Adrenal gland (tissue), 9 donors: ENCODE measurements at regions not wholly inside any gene's neighbourhood (a gene's known extent, or its start where the extent isn't known, plus 50 kb on each side); places are given as distances from the start of the nearest gene placed in this dataset.

Experiments
- DNase-seq, 7 donors: peaks; one replicate each; pipeline ENCODE4 v3.0.0-alpha.2; 2019 to 2020
- H3K27ac ChIP-seq, 5 donors: fragments of 200-600 bp; sonication (generic) in 4 of 5; 1 replicate in 3 of 5; 2 replicates in 2 of 5; pipeline versions ENCODE4 v1.5.1 to v1.8.0; 2016 to 2020; ENCODE audit warnings: mild to moderate bottlenecking in 1 of 5
- H3K27me3 ChIP-seq: fragments of 200-600 bp; 2 replicates; pipeline ENCODE4 v1.8.0; 2021
- H3K36me3 ChIP-seq, 2 donors: fragments of 200-600 bp; replicated peaks in 1 of 2; 1 replicate in 1 of 2; 2 replicates in 1 of 2; pipeline versions ENCODE4 v1.5.1 to v1.8.0; 2018 to 2022
- H3K4me1 ChIP-seq, 2 donors: fragments of 200-600 bp; replicated peaks in 1 of 2; 1 replicate in 1 of 2; 2 replicates in 1 of 2; pipeline versions ENCODE4 v1.5.1 to v1.8.0; 2018 to 2021
- H3K4me3 ChIP-seq, 4 donors: fragments of 200-600 bp; sonication (generic) in 3 of 4; one replicate each; pipeline ENCODE4 v1.5.1; 2016 to 2018
- H3K9me3 ChIP-seq, 3 donors: fragments of 200-600 bp; sonication (generic) in 1 of 3; replicated peaks in 1 of 3; 1 replicate in 2 of 3; 2 replicates in 1 of 3; pipeline versions ENCODE4 v1.5.1 to v1.8.0; 2016 to 2021
- POLR2A ChIP-seq, 2 donors: fragments of 450-650 bp; IDR thresholded peaks; one replicate each; pipeline ENCODE4 v1.6.1; 2017; ENCODE audit warnings: antibody characterized with exemption in 2 of 2, mild to moderate bottlenecking in 2 of 2, moderate library complexity in 1 of 2
- WGBS, 4 donors: extraction: QIAGEN DNeasy Blood & Tissue Kit in 2 of 4; methylation state at CpG; one replicate each; pipeline versions ENCODE4 v1.1.5 to v1.1.7; 2013 to 2017; 5-methylcytosine and 5-hydroxymethylcytosine counted together
- intact Hi-C, 2 donors: fragments of 100-400 bp; cut with DNase I; formaldehyde crosslinking; loops; one replicate each; pipeline versions ENCODE4 v1.14.1 to v1.15.0; 2022 to 2023
- TF ChIP-seq, protein P1 (sequence below), 6 experiments: fragments of 450-650 bp in 4 of 6; fragments of 200-600 bp in 2 of 6; sonication (generic) in 1 of 6; IDR thresholded peaks; 1 replicate in 5 of 6; 2 replicates in 1 of 6; pipeline versions ENCODE4 v1.5.1 to v1.8.0; 2016 to 2021; ENCODE audit warnings: antibody characterized with exemption in 6 of 6, mild to moderate bottlenecking in 2 of 6, moderate library complexity in 1 of 6
- donor health status: healthy with polysubstance abuse.
- donor health status: Bipolar disorder and iron deficiency.
- donor health status: DM: yes; HTN: yes; CAD: no.
- donor health status: DM: no; HTN: no; CAD: no.
- donor health status: DM: no; HTN: no; CAD: no.

DNA sequence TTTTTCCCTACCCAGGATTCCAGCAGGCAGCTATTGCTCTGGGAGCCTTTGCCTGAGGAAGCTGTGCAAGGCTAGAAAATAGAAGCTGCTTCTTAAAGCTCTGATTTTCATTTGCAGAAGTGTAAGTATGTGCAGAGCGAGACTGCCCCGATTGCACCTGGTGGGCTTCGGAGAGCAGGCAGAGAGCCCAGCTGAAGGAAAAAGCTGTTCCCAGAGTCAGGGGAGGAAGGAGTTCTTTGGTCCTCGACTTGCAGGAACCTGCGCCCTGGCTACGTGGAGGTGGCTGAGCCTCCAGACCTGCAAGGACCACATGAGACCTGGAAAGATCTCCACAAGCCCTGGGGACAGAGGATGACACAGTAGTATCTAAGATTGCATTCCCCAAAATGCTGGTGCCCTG is 235.0 kb upstream of the ARGLU1 start:
- Histone ChIP-seq H3K36me3 (no peaks in the 10 kb centered on the region), H3K9me3 (no peaks in the 10 kb centered on the region), H3K4me3 (no peak overlapping the region), H3K4me1 (no peaks in the 10 kb centered on the region), H3K27me3 (no peaks in the 10 kb centered on the region), H3K27ac (no peak overlapping the region)
- TF ChIP-seq, protein P1, sequence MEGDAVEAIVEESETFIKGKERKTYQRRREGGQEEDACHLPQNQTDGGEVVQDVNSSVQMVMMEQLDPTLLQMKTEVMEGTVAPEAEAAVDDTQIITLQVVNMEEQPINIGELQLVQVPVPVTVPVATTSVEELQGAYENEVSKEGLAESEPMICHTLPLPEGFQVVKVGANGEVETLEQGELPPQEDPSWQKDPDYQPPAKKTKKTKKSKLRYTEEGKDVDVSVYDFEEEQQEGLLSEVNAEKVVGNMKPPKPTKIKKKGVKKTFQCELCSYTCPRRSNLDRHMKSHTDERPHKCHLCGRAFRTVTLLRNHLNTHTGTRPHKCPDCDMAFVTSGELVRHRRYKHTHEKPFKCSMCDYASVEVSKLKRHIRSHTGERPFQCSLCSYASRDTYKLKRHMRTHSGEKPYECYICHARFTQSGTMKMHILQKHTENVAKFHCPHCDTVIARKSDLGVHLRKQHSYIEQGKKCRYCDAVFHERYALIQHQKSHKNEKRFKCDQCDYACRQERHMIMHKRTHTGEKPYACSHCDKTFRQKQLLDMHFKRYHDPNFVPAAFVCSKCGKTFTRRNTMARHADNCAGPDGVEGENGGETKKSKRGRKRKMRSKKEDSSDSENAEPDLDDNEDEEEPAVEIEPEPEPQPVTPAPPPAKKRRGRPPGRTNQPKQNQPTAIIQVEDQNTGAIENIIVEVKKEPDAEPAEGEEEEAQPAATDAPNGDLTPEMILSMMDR (IDR thresholded peaks at IDR 0.05): no peak
- no peak for TF ChIP-seq POLR2A (IDR thresholded peaks at IDR 0.05)
- DNase-seq: no peak
- intact Hi-C loops: no loop called here
- 66 to 78% (median 70%) methylated on average over 6 of the region's 6 CpGs for WGBS, 4 donors

DNA sequence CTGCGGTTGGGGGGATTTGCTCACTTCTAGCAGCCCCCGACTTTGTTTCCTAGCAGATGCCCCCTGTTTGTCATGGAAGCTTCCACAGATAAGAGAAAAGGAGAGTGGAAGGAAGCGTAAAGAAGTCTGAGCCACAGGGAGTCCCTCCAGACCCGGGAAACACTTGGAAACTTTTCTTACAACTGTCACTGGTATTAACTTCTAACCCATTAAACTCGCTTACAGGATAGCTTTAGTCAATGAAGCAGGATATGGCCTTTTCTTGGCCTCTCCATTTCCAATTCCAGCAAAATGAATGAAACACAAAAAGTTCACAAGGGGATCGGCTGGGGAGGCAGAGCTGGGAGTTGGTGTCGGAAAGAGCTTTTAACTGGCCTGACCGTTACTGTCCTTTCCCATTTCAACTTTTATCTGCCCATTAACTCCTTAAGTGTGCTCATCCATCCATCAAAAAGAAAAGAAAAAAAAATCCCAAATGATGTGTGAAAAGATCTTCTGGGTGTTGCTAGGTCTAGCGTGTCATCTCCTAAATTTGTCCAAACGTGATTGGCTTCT is 231.9 kb upstream of the ARGLU1 start:
- H3K4me1 ChIP-seq: no peaks in the 10 kb centered on the region
- no peak for DNase-seq
- no peaks in the 10 kb centered on the region for H3K9me3 ChIP-seq
- no peaks in the 10 kb centered on the region for H3K36me3 ChIP-seq
- no peak overlapping the region for H3K27ac ChIP-seq
- H3K4me3 ChIP-seq: no peak overlapping the region
- 67 to 75% (median 68%) methylated on average over 10 of the region's 10 CpGs for WGBS, 4 donors
- intact Hi-C loops: no loop called here
- no peaks in the 10 kb centered on the region for H3K27me3 ChIP-seq
- TF ChIP-seq POLR2A (IDR thresholded peaks at IDR 0.05): no peak
- TF ChIP-seq, protein P1 (IDR thresholded peaks at IDR 0.05): no peak

DNA sequence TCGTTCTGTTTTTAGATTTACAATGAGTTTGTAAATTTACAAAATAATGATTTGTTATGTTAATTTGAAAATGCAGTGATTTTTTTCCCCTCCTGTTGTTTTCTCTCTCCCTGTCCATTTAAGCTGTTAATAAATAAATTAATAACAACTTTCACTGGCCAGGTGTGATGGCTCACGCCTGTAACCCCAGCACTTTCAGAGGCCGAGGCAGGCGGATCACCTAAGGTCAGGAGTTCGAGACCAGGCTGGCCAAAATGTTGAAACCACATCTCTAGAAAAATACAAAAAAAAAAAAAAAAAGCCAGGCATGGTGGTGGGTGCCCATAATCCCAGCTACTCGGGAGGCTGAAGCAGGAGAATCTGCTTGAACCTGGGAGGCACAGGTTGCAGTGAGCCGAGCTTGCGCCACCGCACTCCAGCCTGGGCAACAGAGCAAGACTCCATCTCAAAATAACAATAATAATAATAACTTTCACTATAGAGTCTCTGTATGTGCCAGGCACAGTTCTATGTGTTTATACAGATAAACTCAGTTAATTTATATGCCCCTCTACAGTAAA is 229.2 kb upstream of the ARGLU1 start:
- Histone ChIP-seq H3K4me3 (no peak overlapping the region), H3K4me1 (no peaks in the 10 kb centered on the region), H3K27me3 (no peaks in the 10 kb centered on the region), H3K9me3 (no peaks in the 10 kb centered on the region), H3K36me3 (no peaks in the 10 kb centered on the region), H3K27ac (no peak overlapping the region)
- DNase-seq: no peak
- 56 to 67% (median 61%) methylated on average over 9 of the region's 9 CpGs for WGBS, 4 donors
- TF ChIP-seq POLR2A (IDR thresholded peaks at IDR 0.05): no peak
- TF ChIP-seq, protein P1 (IDR thresholded peaks at IDR 0.05): no peak
- intact Hi-C loops: no loop called here

DNA sequence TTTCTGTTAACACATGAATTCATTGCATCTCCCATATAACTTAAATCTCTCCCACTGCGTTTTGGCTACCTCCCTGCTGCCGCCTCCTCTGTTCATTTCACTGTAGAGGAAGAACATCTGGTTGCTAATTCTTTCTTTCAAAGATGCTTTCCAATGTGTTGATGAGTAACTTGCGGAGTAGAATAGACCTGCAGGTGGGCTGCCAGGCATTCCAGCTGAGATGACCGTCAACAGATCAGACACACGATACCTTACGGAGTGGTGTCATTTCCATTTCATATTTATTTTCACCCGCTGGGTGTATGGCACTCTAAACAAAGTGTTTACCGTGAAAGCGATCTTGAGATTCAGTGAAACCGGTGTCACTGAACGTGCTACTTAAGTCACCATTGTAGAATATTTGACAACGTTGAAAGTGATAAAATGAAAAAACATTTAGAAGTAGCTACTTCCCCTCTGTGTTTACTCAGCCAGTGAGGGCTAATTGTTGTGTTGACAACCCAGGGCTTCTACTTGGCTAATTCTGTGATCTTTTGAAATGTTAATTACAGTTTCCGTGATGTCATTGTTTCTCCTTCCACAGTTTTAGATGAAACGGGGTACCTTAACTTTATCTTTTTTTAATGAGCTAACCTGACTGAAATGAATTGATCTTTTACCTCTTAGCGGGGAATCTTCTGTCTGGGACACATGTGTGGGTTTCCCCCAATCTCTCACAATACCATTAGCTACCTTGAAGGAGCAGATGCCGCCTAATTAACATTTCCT is 228.5 kb upstream of the ARGLU1 start:
- no peak overlapping the region for H3K27ac ChIP-seq
- no peaks in the 10 kb centered on the region for H3K36me3 ChIP-seq
- intact Hi-C loops: no loop called here
- WGBS, 4 donors: 20 to 25% (median 23%) methylated on average over 16 of the region's 16 CpGs
- peak overlapping the region in 1 of 4 donors; percentile 32 for H3K4me3 ChIP-seq
- no peaks in the 10 kb centered on the region for H3K4me1 ChIP-seq
- no peak for DNase-seq
- H3K9me3 ChIP-seq: no peaks in the 10 kb centered on the region
- TF ChIP-seq, protein P1 (IDR thresholded peaks at IDR 0.05): no peak
- no peak for TF ChIP-seq POLR2A (IDR thresholded peaks at IDR 0.05)
- no peaks in the 10 kb centered on the region for H3K27me3 ChIP-seq
